ENCODE measurements at regions not wholly inside any gene's neighbourhood (a gene's known extent, or its start where the extent isn't known, plus 50 kb on each side); places are given as distances from the start of the nearest gene placed in this dataset.
"Not testable (repeated sequence)": the region's sequence is repeated elsewhere in the genome, so short reads cannot be mapped to it uniquely, and the experiment has no call there.

DNA sequence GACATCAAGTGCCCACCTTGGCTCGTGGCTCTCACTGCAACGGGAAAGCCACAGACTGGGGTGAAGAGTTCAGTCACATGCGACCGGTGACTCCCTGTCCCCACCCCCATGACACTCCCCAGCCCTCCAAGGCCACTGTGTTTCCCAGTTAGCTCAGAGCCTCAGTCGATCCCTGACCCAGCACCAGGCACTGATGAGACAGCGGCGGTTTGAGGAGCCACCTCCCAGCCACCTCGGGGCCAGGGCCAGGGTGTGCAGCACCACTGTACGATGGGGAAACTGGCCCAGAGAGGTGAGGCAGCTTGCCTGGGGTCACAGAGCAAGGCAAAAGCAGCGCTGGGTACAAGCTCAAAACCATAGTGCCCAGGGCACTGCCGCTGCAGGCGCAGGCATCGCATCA lies 266.0 kb downstream of the OR4F29 start:
- not testable (repeated sequence) for H3K27me3 ChIP-seq (ENCODE audit: insufficient read depth, low read depth, low read length); H3K36me3 ChIP-seq (ENCODE audit: insufficient read depth, low read length); H2AFZ ChIP-seq (ENCODE audit: low read depth, low read length); H3K9me3 ChIP-seq (ENCODE audit: low read length); H3K9me2 ChIP-seq (ENCODE audit: insufficient read depth, low read length); H3K27ac ChIP-seq (ENCODE audit: low read length); H3K4me2 ChIP-seq (ENCODE audit: low read length); H3K79me2 ChIP-seq (replicated peaks; ENCODE audit: insufficient read depth, low read length); H3K9ac ChIP-seq (ENCODE audit: low read length); H3F3A ChIP-seq (ENCODE audit: insufficient read depth, low read length, poor library complexity, severe bottlenecking); H3K4me3 ChIP-seq (ENCODE audit: low read length); H4K20me1 ChIP-seq (ENCODE audit: insufficient read depth)

DNA sequence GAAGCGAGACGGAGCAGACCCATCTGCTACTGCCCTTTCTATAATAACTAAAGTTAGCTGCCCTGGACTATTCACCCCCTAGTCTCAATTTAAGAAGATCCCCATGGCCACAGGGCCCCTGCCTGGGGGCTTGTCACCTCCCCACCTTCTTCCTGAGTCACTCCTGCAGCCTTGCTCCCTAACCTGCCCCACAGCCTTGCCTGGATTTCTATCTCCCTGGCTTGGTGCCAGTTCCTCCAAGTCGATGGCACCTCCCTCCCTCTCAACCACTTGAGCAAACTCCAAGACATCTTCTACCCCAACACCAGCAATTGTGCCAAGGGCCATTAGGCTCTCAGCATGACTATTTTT lies 267.2 kb downstream of the OR4F29 start:
- not testable (repeated sequence) for H3K4me3 ChIP-seq (ENCODE audit: low read length); H3K9ac ChIP-seq (ENCODE audit: low read length); H2AFZ ChIP-seq (ENCODE audit: low read depth, low read length); H3K9me3 ChIP-seq (ENCODE audit: low read length); H3F3A ChIP-seq (ENCODE audit: insufficient read depth, low read length, poor library complexity, severe bottlenecking); H3K9me2 ChIP-seq (ENCODE audit: insufficient read depth, low read length); H3K27ac ChIP-seq (ENCODE audit: low read length); H3K27me3 ChIP-seq (ENCODE audit: insufficient read depth, low read depth, low read length); H3K79me2 ChIP-seq (replicated peaks; ENCODE audit: insufficient read depth, low read length); H3K36me3 ChIP-seq (ENCODE audit: insufficient read depth, low read length); H3K4me2 ChIP-seq (ENCODE audit: low read length); H4K20me1 ChIP-seq (ENCODE audit: insufficient read depth)

- not testable (repeated sequence) for H3K27ac ChIP-seq (ENCODE audit: low read length); H4K20me1 ChIP-seq (ENCODE audit: insufficient read depth); H3K79me2 ChIP-seq (replicated peaks; ENCODE audit: insufficient read depth, low read length)
These were observed 267.7 kb downstream of the OR4F29 start for GRCh38 chr1:183620-184335.

GRCh38 chr1:183081-183480 lies 268.4 kb downstream of the OR4F29 start:
- not testable (repeated sequence) for H4K20me1 ChIP-seq (ENCODE audit: insufficient read depth); H2AFZ ChIP-seq (ENCODE audit: low read depth, low read length); H3F3A ChIP-seq (ENCODE audit: insufficient read depth, low read length, poor library complexity, severe bottlenecking); H3K27me3 ChIP-seq (ENCODE audit: insufficient read depth, low read depth, low read length); H3K79me2 ChIP-seq (replicated peaks; ENCODE audit: insufficient read depth, low read length); H3K9me2 ChIP-seq (ENCODE audit: insufficient read depth, low read length); H3K9ac ChIP-seq (ENCODE audit: low read length); H3K27ac ChIP-seq (ENCODE audit: low read length); H3K4me3 ChIP-seq (ENCODE audit: low read length); H3K36me3 ChIP-seq (ENCODE audit: insufficient read depth, low read length); H3K4me2 ChIP-seq (ENCODE audit: low read length); H3K9me3 ChIP-seq (ENCODE audit: low read length)

More at GRCh38 chr1:183620-184335, 267.7 kb downstream of the OR4F29 start:
- not testable (repeated sequence) for H3K9ac ChIP-seq (ENCODE audit: low read length); H3K36me3 ChIP-seq (ENCODE audit: insufficient read depth, low read length); H3K4me3 ChIP-seq (ENCODE audit: low read length); H3F3A ChIP-seq (ENCODE audit: insufficient read depth, low read length, poor library complexity, severe bottlenecking); H3K9me2 ChIP-seq (ENCODE audit: insufficient read depth, low read length); H3K4me2 ChIP-seq (ENCODE audit: low read length); H3K9me3 ChIP-seq (ENCODE audit: low read length); H3K27me3 ChIP-seq (ENCODE audit: insufficient read depth, low read depth, low read length); H2AFZ ChIP-seq (ENCODE audit: low read depth, low read length)

DNA sequence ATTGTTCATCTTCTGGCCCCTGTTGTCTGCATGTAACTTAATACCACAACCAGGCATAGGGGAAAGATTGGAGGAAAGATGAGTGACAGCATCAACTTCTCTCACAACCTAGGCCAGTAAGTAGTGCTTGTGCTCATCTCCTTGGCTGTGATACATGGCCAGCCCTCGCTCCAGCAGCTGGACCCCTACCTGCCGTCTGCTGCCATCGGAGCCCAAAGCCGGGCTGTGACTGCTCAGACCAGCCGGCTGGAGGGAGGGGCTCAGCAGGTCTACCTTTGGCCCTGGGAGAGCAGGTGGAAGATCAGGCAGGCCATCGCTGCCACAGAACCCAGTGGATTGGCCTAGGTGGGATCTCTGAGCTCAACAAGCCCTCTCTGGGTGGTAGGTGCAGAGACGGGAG lies 268.8 kb downstream of the OR4F29 start:
- H3K79me2 ChIP-seq (replicated peaks; ENCODE audit: insufficient read depth, low read length); H3K27me3 ChIP-seq (ENCODE audit: insufficient read depth, low read depth, low read length); H3K9me3 ChIP-seq (ENCODE audit: low read length); H3K36me3 ChIP-seq (ENCODE audit: insufficient read depth, low read length); H3K27ac ChIP-seq (ENCODE audit: low read length); H3F3A ChIP-seq (ENCODE audit: insufficient read depth, low read length, poor library complexity, severe bottlenecking); H4K20me1 ChIP-seq (ENCODE audit: insufficient read depth); H2AFZ ChIP-seq (ENCODE audit: low read depth, low read length); H3K9ac ChIP-seq (ENCODE audit: low read length); H3K9me2 ChIP-seq (ENCODE audit: insufficient read depth, low read length); H3K4me3 ChIP-seq (ENCODE audit: low read length); H3K4me2 ChIP-seq (ENCODE audit: low read length): not testable (repeated sequence)

DNA sequence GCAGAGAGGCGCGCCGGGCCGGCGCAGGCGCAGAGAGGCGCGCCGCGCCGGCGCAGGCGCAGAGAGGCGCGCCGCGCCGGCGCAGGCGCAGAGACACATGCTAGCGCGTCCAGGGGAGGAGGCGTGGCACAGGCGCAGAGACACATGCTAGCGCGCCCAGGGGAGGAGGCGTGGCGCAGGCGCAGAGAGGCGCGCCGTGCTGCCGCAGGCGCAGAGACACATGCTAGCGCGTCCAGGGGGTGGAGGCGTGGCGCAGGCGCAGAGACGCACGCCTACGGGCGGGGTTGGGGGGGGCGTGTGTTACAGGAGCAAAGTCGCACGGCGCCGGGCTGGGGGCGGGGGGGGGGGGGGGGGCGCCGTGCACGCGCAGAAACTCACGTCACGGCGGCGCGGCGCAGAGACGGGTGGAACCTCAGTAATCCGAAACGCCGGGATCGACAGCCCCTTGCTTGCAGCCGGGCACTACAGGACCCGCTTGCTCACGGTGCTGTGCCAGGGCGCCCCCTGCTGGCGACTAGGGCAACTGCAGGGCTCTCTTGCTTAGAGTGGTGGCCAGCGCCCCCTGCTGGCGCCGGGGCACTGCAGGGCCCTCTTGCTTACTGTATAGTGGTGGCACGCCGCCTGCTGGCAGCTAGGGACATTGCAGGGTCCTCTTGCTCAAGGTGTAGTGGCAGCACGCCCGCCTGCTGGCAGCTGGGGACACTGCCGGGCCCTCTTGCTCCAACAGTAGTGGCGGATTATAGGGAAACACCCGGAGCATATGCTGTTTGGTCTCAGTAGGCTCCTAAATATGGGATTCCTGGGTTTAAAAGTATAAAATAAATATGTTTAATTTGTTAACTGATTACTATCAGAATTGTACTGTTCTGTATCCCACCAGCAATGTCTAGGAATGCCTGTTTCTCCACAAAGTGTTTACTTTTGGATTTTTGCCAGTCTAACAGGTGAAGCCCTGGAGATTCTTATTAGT lies 269.9 kb downstream of the OR4F29 start:
- H2AFZ ChIP-seq (ENCODE audit: low read depth, low read length); H3K4me3 ChIP-seq (ENCODE audit: low read length); H4K20me1 ChIP-seq (ENCODE audit: insufficient read depth); H3K4me2 ChIP-seq (ENCODE audit: low read length); H3K79me2 ChIP-seq (replicated peaks; ENCODE audit: insufficient read depth, low read length); H3K36me3 ChIP-seq (ENCODE audit: insufficient read depth, low read length); H3K27me3 ChIP-seq (ENCODE audit: insufficient read depth, low read depth, low read length); H3K9ac ChIP-seq (ENCODE audit: low read length); H3K27ac ChIP-seq (ENCODE audit: low read length); H3K9me2 ChIP-seq (ENCODE audit: insufficient read depth, low read length); H3K9me3 ChIP-seq (ENCODE audit: low read length); H3F3A ChIP-seq (ENCODE audit: insufficient read depth, low read length, poor library complexity, severe bottlenecking): not testable (repeated sequence)

DNA sequence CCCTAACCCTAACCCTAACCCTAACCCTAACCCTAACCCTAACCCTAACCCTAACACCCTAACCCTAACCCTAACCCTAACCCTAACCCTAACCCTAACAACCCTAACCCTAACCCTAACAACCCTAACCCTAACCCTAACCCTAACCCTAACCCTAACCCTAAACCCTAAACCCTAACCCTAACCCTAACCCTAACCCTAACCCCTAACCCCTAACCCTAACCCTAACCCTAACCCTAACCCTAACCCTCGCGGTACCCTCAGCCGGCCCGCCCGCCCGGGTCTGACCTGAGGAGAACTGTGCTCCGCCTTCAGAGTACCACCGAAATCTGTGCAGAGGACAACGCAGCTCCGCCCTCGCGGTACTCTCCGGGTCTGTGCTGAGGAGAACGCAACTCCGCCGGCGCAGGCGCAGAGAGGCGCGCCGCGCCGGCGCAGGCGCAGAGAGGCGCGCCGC lies 270.7 kb downstream of the OR4F29 start:
- not testable (repeated sequence) for H3K36me3 ChIP-seq (ENCODE audit: insufficient read depth, low read length); H3K79me2 ChIP-seq (replicated peaks; ENCODE audit: insufficient read depth, low read length); H3F3A ChIP-seq (ENCODE audit: insufficient read depth, low read length, poor library complexity, severe bottlenecking); H3K4me3 ChIP-seq (ENCODE audit: low read length); H3K9ac ChIP-seq (ENCODE audit: low read length); H2AFZ ChIP-seq (ENCODE audit: low read depth, low read length); H4K20me1 ChIP-seq (ENCODE audit: insufficient read depth); H3K9me2 ChIP-seq (ENCODE audit: insufficient read depth, low read length); H3K27me3 ChIP-seq (ENCODE audit: insufficient read depth, low read depth, low read length); H3K4me2 ChIP-seq (ENCODE audit: low read length); H3K9me3 ChIP-seq (ENCODE audit: low read length); H3K27ac ChIP-seq (ENCODE audit: low read length)

DNA sequence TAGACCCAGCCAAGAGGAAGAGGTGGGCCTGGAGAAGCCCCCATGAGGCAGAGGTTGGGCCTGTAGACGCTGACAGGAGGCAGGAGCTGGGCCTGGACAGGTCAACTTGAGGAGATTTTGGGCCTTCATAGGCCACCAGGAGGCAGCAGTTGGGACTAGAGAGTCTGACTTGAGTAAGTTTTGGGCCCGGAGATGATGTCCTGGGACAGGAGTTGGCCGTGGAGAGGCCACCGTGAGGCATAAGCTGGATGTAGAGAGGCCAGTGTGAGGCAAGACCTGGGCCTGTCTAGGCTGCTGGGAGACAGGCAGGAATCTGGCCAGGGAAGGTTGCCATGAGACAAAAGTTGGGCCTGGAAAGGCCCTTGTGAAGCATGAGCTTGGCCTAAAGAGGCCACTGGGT lies 312.6 kb downstream of the OR4F29 start:
- not testable (repeated sequence) for H3K4me3 ChIP-seq (ENCODE audit: low read length); H3K9ac ChIP-seq (ENCODE audit: low read length); H3K27me3 ChIP-seq (ENCODE audit: insufficient read depth, low read depth, low read length); H2AFZ ChIP-seq (ENCODE audit: low read depth, low read length); H4K20me1 ChIP-seq (ENCODE audit: insufficient read depth); H3K9me3 ChIP-seq (ENCODE audit: low read length); H3K9me2 ChIP-seq (ENCODE audit: insufficient read depth, low read length); H3K79me2 ChIP-seq (replicated peaks; ENCODE audit: insufficient read depth, low read length); H3K4me2 ChIP-seq (ENCODE audit: low read length); H3K27ac ChIP-seq (ENCODE audit: low read length); H3F3A ChIP-seq (ENCODE audit: insufficient read depth, low read length, poor library complexity, severe bottlenecking); H3K36me3 ChIP-seq (ENCODE audit: insufficient read depth, low read length)

Data from neural cell (in vitro differentiated cells).